Nephron (organoid): ENCODE measurements at regions not wholly inside any gene's neighbourhood (a gene's known extent, or its start where the extent isn't known, plus 50 kb on each side); places are given as distances from the start of the nearest gene placed in this dataset.

Experiments
- H3K27ac Mint-ChIP-seq, 3 experiments: 2 replicates each; pipeline ENCODE4 v1.8.0; 2020; ENCODE audit warnings: mixed read lengths in 3 of 3, mild to moderate bottlenecking in 2 of 3, moderate library complexity in 1 of 3
- H3K27me3 Mint-ChIP-seq: 2 replicates; pipeline ENCODE4 v1.8.0; 2021; ENCODE audit warnings: low read depth, mild to moderate bottlenecking, moderate library complexity, mixed read lengths
- H3K36me3 Mint-ChIP-seq: 2 replicates; pipeline ENCODE4 v1.8.0; 2020; ENCODE audit warnings: low read depth, mixed read lengths
- H3K4me1 Mint-ChIP-seq: 2 replicates; pipeline ENCODE4 v1.8.0; 2020; ENCODE audit warnings: mixed read lengths
- H3K4me3 Mint-ChIP-seq, 3 experiments: 2 replicates each; pipeline ENCODE4 v1.8.0; 2020; ENCODE audit warnings: mild to moderate bottlenecking in 3 of 3, mixed read lengths in 3 of 3, moderate library complexity in 2 of 3
- H3K9me3 Mint-ChIP-seq: 2 replicates; pipeline ENCODE4 v1.8.0; 2020; ENCODE audit warnings: mixed read lengths
- TF ChIP-seq, protein P1 (sequence below), 3 experiments: fragments of 200-600 bp; sonication (generic); IDR thresholded peaks; one replicate each; pipeline ENCODE4 v1.5.0; 2021; ENCODE audit warnings: antibody characterized with exemption in 3 of 3; ENCODE audit not compliant: unreplicated experiment in 3 of 3

DNA sequence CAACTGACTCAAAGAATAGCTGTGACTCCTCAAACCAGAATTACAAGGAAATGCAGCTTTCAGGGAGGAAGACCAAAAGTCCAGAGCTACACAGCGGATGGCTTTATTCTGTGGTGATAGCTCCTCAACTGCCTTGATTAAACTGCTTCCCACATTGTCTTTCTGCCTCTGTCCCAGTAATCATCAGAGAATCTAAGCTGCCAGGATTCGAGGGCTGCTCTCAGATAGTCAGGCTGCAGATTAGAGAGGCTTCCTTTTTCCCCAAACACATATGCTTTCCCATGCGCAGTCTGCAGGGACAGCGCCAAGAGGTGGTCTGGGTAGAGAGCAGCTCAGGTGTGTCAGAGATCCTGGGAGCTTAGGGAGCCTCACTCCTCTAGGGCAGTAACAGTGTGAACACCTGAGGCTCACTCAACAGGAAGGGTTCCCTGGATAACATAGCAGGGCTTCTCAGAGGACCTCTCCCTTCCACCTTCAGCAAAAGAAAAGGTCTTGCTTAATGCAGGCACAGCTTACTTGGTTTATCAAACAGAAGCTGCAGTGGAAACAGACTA is 439.9 kb upstream of the TLE4 start:
- H3K4me3 Mint-ChIP-seq = no peak overlapping the region
- H3K4me1 Mint-ChIP-seq = peaks cover 4% of the 10 kb centered on the region
- H3K27ac Mint-ChIP-seq = no peak overlapping the region
- H3K36me3 Mint-ChIP-seq = no peaks in the 10 kb centered on the region
- peaks cover 15% of the 10 kb centered on the region for H3K27me3 Mint-ChIP-seq
- H3K9me3 Mint-ChIP-seq = no peaks in the 10 kb centered on the region
- TF ChIP-seq, protein P1, sequence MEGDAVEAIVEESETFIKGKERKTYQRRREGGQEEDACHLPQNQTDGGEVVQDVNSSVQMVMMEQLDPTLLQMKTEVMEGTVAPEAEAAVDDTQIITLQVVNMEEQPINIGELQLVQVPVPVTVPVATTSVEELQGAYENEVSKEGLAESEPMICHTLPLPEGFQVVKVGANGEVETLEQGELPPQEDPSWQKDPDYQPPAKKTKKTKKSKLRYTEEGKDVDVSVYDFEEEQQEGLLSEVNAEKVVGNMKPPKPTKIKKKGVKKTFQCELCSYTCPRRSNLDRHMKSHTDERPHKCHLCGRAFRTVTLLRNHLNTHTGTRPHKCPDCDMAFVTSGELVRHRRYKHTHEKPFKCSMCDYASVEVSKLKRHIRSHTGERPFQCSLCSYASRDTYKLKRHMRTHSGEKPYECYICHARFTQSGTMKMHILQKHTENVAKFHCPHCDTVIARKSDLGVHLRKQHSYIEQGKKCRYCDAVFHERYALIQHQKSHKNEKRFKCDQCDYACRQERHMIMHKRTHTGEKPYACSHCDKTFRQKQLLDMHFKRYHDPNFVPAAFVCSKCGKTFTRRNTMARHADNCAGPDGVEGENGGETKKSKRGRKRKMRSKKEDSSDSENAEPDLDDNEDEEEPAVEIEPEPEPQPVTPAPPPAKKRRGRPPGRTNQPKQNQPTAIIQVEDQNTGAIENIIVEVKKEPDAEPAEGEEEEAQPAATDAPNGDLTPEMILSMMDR (IDR thresholded peaks at IDR 0.05; ENCODE audit: unreplicated experiment in 3 of 3) = no peak

DNA sequence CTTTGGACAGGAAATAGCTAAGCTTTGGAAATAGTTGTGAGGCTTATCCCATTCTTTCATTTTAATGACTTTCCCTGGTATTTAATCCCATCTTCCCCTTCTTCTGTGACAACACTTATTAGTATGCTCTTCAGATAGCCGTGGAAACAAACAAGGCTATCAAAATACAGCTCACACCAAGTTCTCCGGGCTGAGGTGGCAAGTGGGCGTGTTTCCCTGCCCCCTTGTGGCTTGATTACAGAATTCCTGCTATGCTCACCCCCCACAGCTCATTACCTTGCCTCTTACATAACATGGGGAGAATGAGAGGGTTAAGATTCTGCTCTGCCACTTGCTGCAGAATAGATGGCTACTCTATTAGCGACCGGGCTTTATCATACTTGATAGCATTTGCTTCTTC is 437.1 kb upstream of the TLE4 start:
- Mint-ChIP-seq H3K27me3 (peaks cover 4% of the 10 kb centered on the region), H3K4me3 (no peak overlapping the region), H3K9me3 (no peaks in the 10 kb centered on the region), H3K36me3 (no peaks in the 10 kb centered on the region), H3K27ac (no peak overlapping the region), H3K4me1 (peaks cover 4% of the 10 kb centered on the region)
- TF ChIP-seq, protein P1 (IDR thresholded peaks at IDR 0.05; ENCODE audit: unreplicated experiment in 3 of 3) = no peak

GRCh38 chr9:79135681-79136415 is 435.9 kb upstream of the TLE4 start:
- H3K27me3 Mint-ChIP-seq = no peaks in the 10 kb centered on the region
- TF ChIP-seq, protein P1 (IDR thresholded peaks at IDR 0.05; ENCODE audit: unreplicated experiment in 3 of 3) = no peak
- H3K4me1 Mint-ChIP-seq = no peaks in the 10 kb centered on the region
- H3K4me3 Mint-ChIP-seq = no peak overlapping the region
- H3K36me3 Mint-ChIP-seq = no peaks in the 10 kb centered on the region
- H3K9me3 Mint-ChIP-seq = no peaks in the 10 kb centered on the region
- H3K27ac Mint-ChIP-seq = no peak overlapping the region

- Mint-ChIP-seq H3K27me3 (no peaks in the 10 kb centered on the region), H3K27ac (no peak overlapping the region), H3K9me3 (no peaks in the 10 kb centered on the region), H3K4me3 (no peak overlapping the region), H3K36me3 (no peaks in the 10 kb centered on the region), H3K4me1 (no peaks in the 10 kb centered on the region)
- TF ChIP-seq, protein P1 (IDR thresholded peaks at IDR 0.05; ENCODE audit: unreplicated experiment in 3 of 3) = no peak
Observed at GRCh38 chr9:79140751-79141150, 431.0 kb upstream of the TLE4 start.

DNA sequence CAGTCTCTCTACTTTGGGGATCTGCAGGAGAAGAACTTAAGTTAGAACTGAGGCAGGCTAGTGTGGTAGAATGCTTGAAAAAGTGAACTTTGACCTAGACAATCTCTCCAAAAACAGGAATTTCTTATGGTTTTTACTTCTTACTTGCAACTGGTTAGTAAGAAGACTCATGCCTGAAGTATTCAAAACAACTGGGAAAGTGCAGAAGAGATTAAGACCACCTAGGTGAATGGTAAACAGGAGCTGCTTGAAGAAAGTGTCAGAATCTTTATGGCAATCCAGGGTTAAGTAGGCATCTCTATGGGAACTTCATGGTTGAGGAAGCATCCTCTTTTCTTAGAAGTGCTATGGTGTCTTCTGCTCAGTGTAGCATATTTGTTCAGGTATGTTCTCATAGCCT is 428.6 kb upstream of the TLE4 start:
- H3K4me3 Mint-ChIP-seq = no peak overlapping the region
- no peaks in the 10 kb centered on the region for H3K9me3 Mint-ChIP-seq
- H3K4me1 Mint-ChIP-seq = no peaks in the 10 kb centered on the region
- no peak overlapping the region for H3K27ac Mint-ChIP-seq
- TF ChIP-seq, protein P1 (IDR thresholded peaks at IDR 0.05; ENCODE audit: unreplicated experiment in 3 of 3) = no peak
- no peaks in the 10 kb centered on the region for H3K27me3 Mint-ChIP-seq
- no peaks in the 10 kb centered on the region for H3K36me3 Mint-ChIP-seq

DNA sequence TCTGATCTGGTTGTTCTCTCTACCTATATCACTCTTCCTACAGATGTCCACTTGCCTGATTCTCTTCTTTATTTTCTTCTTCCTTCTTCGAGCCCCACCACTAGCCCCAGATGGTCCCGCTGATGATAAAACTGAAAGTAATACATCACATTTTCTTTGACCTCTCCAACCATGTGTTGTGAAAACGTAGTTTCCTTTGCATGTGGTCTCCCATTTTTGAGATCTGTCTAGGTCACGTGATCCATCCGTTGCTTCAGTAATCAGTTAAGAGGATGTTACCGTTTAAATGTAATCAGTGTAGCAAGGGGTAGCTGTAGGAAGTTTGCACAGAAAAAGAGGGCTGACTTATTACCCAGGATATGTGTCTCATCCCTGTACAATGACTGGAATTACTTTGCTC is 426.3 kb upstream of the TLE4 start:
- TF ChIP-seq, protein P1 (IDR thresholded peaks at IDR 0.05; ENCODE audit: unreplicated experiment in 3 of 3) = no peak
- Mint-ChIP-seq H3K36me3 (no peaks in the 10 kb centered on the region), H3K4me3 (no peak overlapping the region), H3K9me3 (no peaks in the 10 kb centered on the region), H3K4me1 (no peaks in the 10 kb centered on the region), H3K27ac (no peak overlapping the region), H3K27me3 (no peaks in the 10 kb centered on the region)
